HCT116 (cell line): ENCODE measurements at regions not wholly inside any gene's neighbourhood (a gene's known extent, or its start where the extent isn't known, plus 50 kb on each side); places are given as distances from the start of the nearest gene placed in this dataset.
A peak's percentile ranks its signal among the peaks of the same experiment; 100 is the strongest.

Experiments used
- ATAC-seq: fragments of 200-7000 bp; cut with Tn5 transposase; 2 replicates; pipeline ENCODE4 v1.9.1; 2020; ENCODE audit warnings: mild to moderate bottlenecking, moderate library complexity
- BruUV-seq: library from RNA; stranded (reverse); fragments of 400-500 nt; replicated peaks from 2 replicates; lab custom pipeline; 2021; lab: Mats Ljungman, UMichigan
- CTCF ChIA-PET: fragments of 300-600 bp; sonication (Branson Sonifier 250); formaldehyde crosslinking; loops from one replicate; lab custom pipeline; 2021; ENCODE audit warnings: antibody characterized with exemption; lab: Charles Lee
- POLR2A ChIA-PET: fragments of 300-600, 350-600 bp; sonication (Branson Sonifier 250); formaldehyde crosslinking; loops from one replicate; lab custom pipeline; 2021; ENCODE audit warnings: antibody characterized with exemption; lab: Charles Lee
- RAD21 ChIA-PET, 2 experiments: fragments of 300-600 bp; sonication (Branson Sonifier 250); formaldehyde crosslinking; loops; one replicate each; lab custom pipeline; 2023; ENCODE audit warnings: low total read pairs in 2 of 2; ENCODE audit not compliant: uncharacterized antibody in 2 of 2, unreplicated experiment in 2 of 2, low non-redundant PET in 1 of 2; lab: Charles Lee
- DNase-seq: peaks from one replicate; pipeline ENCODE4 v3.0.0-alpha.2; 2010; ENCODE audit warnings: low read depth, low spot score
- H2AFZ ChIP-seq: fragments of 200-600 bp; shearing (Covaris generic), sonication (generic); 2 replicates; pipeline ENCODE4 v1.6.1; 2017; ENCODE audit warnings: low read depth, mixed run types, mixed read lengths, antibody characterized with exemption, low read length; ENCODE audit not compliant: poor library complexity, severe bottlenecking
- H3K27ac ChIP-seq: 2 replicates; pipeline ENCODE4 v1.5.1; 2012; ENCODE audit warnings: low read depth, low read length
- H3K27me3 ChIP-seq: fragments of 200-600 bp; sonication (generic); 2 replicates; pipeline ENCODE4 v1.6.1; 2016; ENCODE audit warnings: mixed run types, low read length, mixed read lengths; ENCODE audit not compliant: insufficient read depth
- H3K36me3 ChIP-seq, 2 experiments: fragments of 200-500 bp in 1 of 2; fragments of 200-600 bp in 1 of 2; sonication (Bioruptor generic) in 1 of 2; sonication (generic) in 1 of 2; 2 replicates each; pipeline versions ENCODE4 v1.5.1 to v1.6.1; 2014 to 2016; ENCODE audit warnings: low read length in 2 of 2, inconsistent platforms in 1 of 2, mixed read lengths in 1 of 2, mixed run types in 1 of 2; ENCODE audit not compliant: insufficient read depth in 2 of 2, control insufficient read depth in 1 of 2
- H3K4me1 ChIP-seq, 2 experiments: fragments of 200-600 bp in 1 of 2; sonication (generic) in 1 of 2; 2 replicates each; pipeline versions ENCODE4 v1.5.1 to v1.6.1; 2012 to 2017; ENCODE audit warnings: low read length in 2 of 2, inconsistent platforms in 1 of 2, mild to moderate bottlenecking in 1 of 2, mixed read lengths in 1 of 2, mixed run types in 1 of 2, moderate library complexity in 1 of 2; ENCODE audit not compliant: insufficient read depth in 2 of 2, control insufficient read depth in 1 of 2
- H3K4me2 ChIP-seq: fragments of 200-600 bp; sonication (generic); 2 replicates; pipeline ENCODE4 v1.6.1; 2017; ENCODE audit warnings: mixed run types, low read length, mixed read lengths
- H3K4me3 ChIP-seq, 2 experiments: fragments of 200-600 bp in 1 of 2; sonication (generic) in 1 of 2; replicated peaks in 1 of 2; 2 replicates each; pipeline ENCODE4 v1.5.1; 2011 to 2016; ENCODE audit warnings: low read length in 2 of 2, control low read depth in 1 of 2, low read depth in 1 of 2, mild to moderate bottlenecking in 1 of 2, mixed read lengths in 1 of 2, mixed run types in 1 of 2
- H3K79me2 ChIP-seq: fragments of 200-600 bp; sonication (generic); 2 replicates; pipeline ENCODE4 v1.6.1; 2017; ENCODE audit warnings: mild to moderate bottlenecking, mixed run types, low read length, moderate library complexity, mixed read lengths; ENCODE audit not compliant: insufficient read depth
- H3K9ac ChIP-seq: fragments of 200-600 bp; sonication (generic); 2 replicates; pipeline ENCODE4 v1.6.1; 2016; ENCODE audit warnings: low read length, mixed read lengths
- H3K9me2 ChIP-seq: fragments of 200-600 bp; sonication (generic), shearing (Covaris generic); 2 replicates; pipeline ENCODE4 v1.6.1; 2017; ENCODE audit warnings: mixed run types, mild to moderate bottlenecking, moderate library complexity; ENCODE audit not compliant: insufficient read depth
- H3K9me3 ChIP-seq, 2 experiments: fragments of 200-500 bp in 1 of 2; fragments of 200-600 bp in 1 of 2; sonication (Bioruptor generic) in 1 of 2; sonication (generic) in 1 of 2; 2 replicates each; pipeline ENCODE4 v1.6.1; 2014 to 2017; ENCODE audit warnings: low read length in 2 of 2, mixed read lengths in 2 of 2, inconsistent platforms in 1 of 2, low read depth in 1 of 2, mild to moderate bottlenecking in 1 of 2, mixed run types in 1 of 2, moderate library complexity in 1 of 2; ENCODE audit not compliant: control insufficient read depth in 1 of 2, insufficient read depth in 1 of 2
- H4K20me1 ChIP-seq: fragments of 200-600 bp; sonication (generic), shearing (Covaris generic); 2 replicates; pipeline ENCODE4 v1.6.1; 2017; ENCODE audit warnings: mixed run types, mild to moderate bottlenecking, moderate library complexity; ENCODE audit not compliant: insufficient read depth
- ATF3 ChIP-seq: IDR thresholded peaks from 2 replicates; pipeline ENCODE4 v1.6.1; 2012
- CTCF ChIP-seq, 3 experiments: fragments of 200-600 bp in 1 of 3; sonication (generic) in 1 of 3; IDR thresholded peaks in 2 of 3; conservative IDR thresholded peaks in 1 of 3; 2 replicates each; pipeline ENCODE4 v1.5.1; 2012 to 2017; ENCODE audit warnings: low read depth in 2 of 3, low read length in 2 of 3, antibody characterized with exemption in 1 of 3, borderline replicate concordance in 1 of 3, control low read depth in 1 of 3, mild to moderate bottlenecking in 1 of 3, mixed read lengths in 1 of 3, mixed run types in 1 of 3, moderate library complexity in 1 of 3; ENCODE audit not compliant: insufficient read depth in 1 of 3
- EGR1 ChIP-seq: IDR thresholded peaks from 2 replicates; pipeline ENCODE4 v1.6.1; 2012; ENCODE audit warnings: low read depth
- ELF1 ChIP-seq: IDR thresholded peaks from 2 replicates; pipeline ENCODE4 v1.6.1; 2012; ENCODE audit warnings: low read depth, borderline replicate concordance
- EZH2 ChIP-seq: fragments of 200-600 bp; sonication (generic); IDR thresholded peaks from 2 replicates; pipeline ENCODE4 v1.6.1; 2017; ENCODE audit warnings: antibody characterized with exemption, mixed run types
- JUND ChIP-seq: IDR thresholded peaks from 2 replicates; pipeline ENCODE4 v1.6.1; 2012
- POLR2A ChIP-seq: IDR thresholded peaks from 2 replicates; pipeline ENCODE4 v1.7.0; 2011; ENCODE audit warnings: borderline replicate concordance; ENCODE audit not compliant: insufficient read depth, insufficient read length; ENCODE audit errors: extremely low read depth
- POLR2AphosphoS5 ChIP-seq: IDR thresholded peaks from 2 replicates; pipeline ENCODE4 v1.6.1; 2011; ENCODE audit warnings: mild to moderate bottlenecking, low read depth, low read length, moderate library complexity
- RAD21 ChIP-seq: IDR thresholded peaks from 2 replicates; pipeline ENCODE4 v1.6.1; 2012; ENCODE audit warnings: low read depth, mild to moderate bottlenecking
- SIN3A ChIP-seq: IDR thresholded peaks from 2 replicates; pipeline ENCODE4 v1.6.1; 2012; ENCODE audit warnings: low read depth
- SP1 ChIP-seq: IDR thresholded peaks from 2 replicates; pipeline ENCODE4 v1.6.1; 2012; ENCODE audit warnings: low read depth
- TCF7L2 ChIP-seq: IDR thresholded peaks from 2 replicates; pipeline ENCODE4 v1.7.0; 2011; ENCODE audit warnings: borderline replicate concordance, inconsistent platforms; ENCODE audit not compliant: insufficient read depth, insufficient read length; ENCODE audit errors: extremely low read depth
- YY1 ChIP-seq: IDR thresholded peaks from 2 replicates; pipeline ENCODE4 v1.6.1; 2011; ENCODE audit warnings: low read length, low read depth, moderate library complexity, mild to moderate bottlenecking; ENCODE audit not compliant: insufficient replicate concordance; ENCODE audit errors: extremely low read depth
- ZFX ChIP-seq: fragments of 450-650 bp; IDR thresholded peaks from 2 replicates; pipeline ENCODE4 v1.6.1; 2017
- intact Hi-C: fragments of 100-400 bp; cut with micrococcal nuclease; formaldehyde crosslinking; loops from 2 replicates; pipeline ENCODE4 v1.10.0; 2022
- TF ChIP-seq, protein P1 (sequence below): IDR thresholded peaks from 2 replicates; pipeline ENCODE4 v1.6.1; 2012
- TF ChIP-seq, protein P2 (sequence below): IDR thresholded peaks from 2 replicates; pipeline ENCODE4 v1.6.1; 2011; ENCODE audit warnings: mild to moderate bottlenecking, low read length, moderate library complexity; ENCODE audit not compliant: insufficient replicate concordance; ENCODE audit errors: extremely low read depth

GRCh38 chr18:38790303-38790702 lies 1224.7 kb upstream of the CELF4 start:
- Histone ChIP-seq H3K9ac (no peak overlapping the region), H3K4me1 (no peaks in the 10 kb centered on the region), H3K4me2 (no peak overlapping the region), H3K27me3 (no peaks in the 10 kb centered on the region), H3K9me3 (no peaks in the 10 kb centered on the region), H4K20me1 (no peaks in the 10 kb centered on the region), H3K79me2 (no peaks in the 10 kb centered on the region), H3K36me3 (no peaks in the 10 kb centered on the region), H3K4me3 (no peak overlapping the region), H3K9me2 (no peaks in the 10 kb centered on the region), H2AFZ (no peak overlapping the region), H3K27ac (no peak overlapping the region)
- DNase-seq = no peak
- ChIA-PET POLR2A (no interaction called here), CTCF (interaction anchor here (0.7 kb wide), 1 partner anchor 784 kb away, joined by 3 read pairs; no protein-coding TSS in a partner anchor), RAD21 (no interaction called here)
- ATAC-seq = no peak
- TF ChIP-seq SP1 = no peak
- TF ChIP-seq SIN3A = no peak
- TF ChIP-seq ELF1 = no peak
- TF ChIP-seq ATF3 = no peak
- TF ChIP-seq, protein P1, sequence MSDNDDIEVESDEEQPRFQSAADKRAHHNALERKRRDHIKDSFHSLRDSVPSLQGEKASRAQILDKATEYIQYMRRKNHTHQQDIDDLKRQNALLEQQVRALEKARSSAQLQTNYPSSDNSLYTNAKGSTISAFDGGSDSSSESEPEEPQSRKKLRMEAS = no peak
- no peak for TF ChIP-seq EGR1
- TF ChIP-seq CTCF (IDR thresholded peaks at IDR 0.05 in 2 of 3, conservative IDR thresholded peaks at IDR 0.05 in 1 of 3; ENCODE audit: borderline replicate concordance in 1 of 3, insufficient read depth in 1 of 3, low read depth in 2 of 3, low read length in 2 of 3) = peak; percentile 5 to 54 (median 51); a peak in 4 of 6 replicates
- no peak for TF ChIP-seq JUND
- intact Hi-C loops = no loop called here
- BruUV-seq = no TSS peak

GRCh38 chr18:38789141-38789540 lies 1223.5 kb upstream of the CELF4 start:
- Histone ChIP-seq H3K4me2 (no peak overlapping the region), H3K36me3 (no peaks in the 10 kb centered on the region), H3K27ac (no peak overlapping the region), H2AFZ (no peak overlapping the region), H3K9ac (no peak overlapping the region), H3K9me2 (no peaks in the 10 kb centered on the region), H4K20me1 (no peaks in the 10 kb centered on the region), H3K9me3 (no peaks in the 10 kb centered on the region), H3K4me1 (no peaks in the 10 kb centered on the region), H3K4me3 (no peak overlapping the region), H3K27me3 (no peaks in the 10 kb centered on the region), H3K79me2 (no peaks in the 10 kb centered on the region)
- ChIA-PET CTCF (no interaction called here), RAD21 (no interaction called here), POLR2A (no interaction called here)
- intact Hi-C loops = no loop called here
- ATAC-seq (no peak), DNase-seq (no peak)
- BruUV-seq = no TSS peak
- TF ChIP-seq, protein P1 = no peak
- TF ChIP-seq RAD21 (no peak), EZH2 (no peak), EGR1 (no peak), POLR2A (no peak), ZFX (no peak), POLR2AphosphoS5 (no peak), TCF7L2 (no peak), YY1 (no peak), JUND (no peak)
- TF ChIP-seq, protein P2, sequence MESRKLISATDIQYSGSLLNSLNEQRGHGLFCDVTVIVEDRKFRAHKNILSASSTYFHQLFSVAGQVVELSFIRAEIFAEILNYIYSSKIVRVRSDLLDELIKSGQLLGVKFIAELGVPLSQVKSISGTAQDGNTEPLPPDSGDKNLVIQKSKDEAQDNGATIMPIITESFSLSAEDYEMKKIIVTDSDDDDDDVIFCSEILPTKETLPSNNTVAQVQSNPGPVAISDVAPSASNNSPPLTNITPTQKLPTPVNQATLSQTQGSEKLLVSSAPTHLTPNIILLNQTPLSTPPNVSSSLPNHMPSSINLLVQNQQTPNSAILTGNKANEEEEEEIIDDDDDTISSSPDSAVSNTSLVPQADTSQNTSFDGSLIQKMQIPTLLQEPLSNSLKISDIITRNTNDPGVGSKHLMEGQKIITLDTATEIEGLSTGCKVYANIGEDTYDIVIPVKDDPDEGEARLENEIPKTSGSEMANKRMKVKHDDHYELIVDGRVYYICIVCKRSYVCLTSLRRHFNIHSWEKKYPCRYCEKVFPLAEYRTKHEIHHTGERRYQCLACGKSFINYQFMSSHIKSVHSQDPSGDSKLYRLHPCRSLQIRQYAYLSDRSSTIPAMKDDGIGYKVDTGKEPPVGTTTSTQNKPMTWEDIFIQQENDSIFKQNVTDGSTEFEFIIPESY = no peak
